ENCODE measurements at regions not wholly inside any gene's neighbourhood (a gene's known extent, or its start where the extent isn't known, plus 50 kb on each side); places are given as distances from the start of the nearest gene placed in this dataset.

- Histone ChIP-seq H4K8ac (ENCODE audit: low read length) (no peak overlapping the region), H3K14ac (ENCODE audit: low read length in 2 of 2) (no peak overlapping the region), H3K27ac (ENCODE audit: low read length, poor library complexity, severe bottlenecking) (no peak overlapping the region), H2BK120ac (ENCODE audit: low read depth, low read length) (no peak overlapping the region), H3K4me2 (ENCODE audit: low read length, poor library complexity, severe bottlenecking) (no peak overlapping the region), H4K91ac (ENCODE audit: low read length) (no peak overlapping the region), H3K27me3 (ENCODE audit: control insufficient read depth in 1 of 2, insufficient read depth in 1 of 2, low read length in 2 of 2) (no peaks in the 10 kb centered on the region), H2BK15ac (ENCODE audit: low read depth, poor library complexity, severe bottlenecking) (no peak overlapping the region), H3K4me3 (ENCODE audit: insufficient read depth in 1 of 2, low read depth in 1 of 2, low read length in 2 of 2) (no peak overlapping the region), H3K36me3 (ENCODE audit: control insufficient read depth in 1 of 2, insufficient read depth in 2 of 2, low read depth in 1 of 2, low read length in 2 of 2) (no peaks in the 10 kb centered on the region), H3K4ac (ENCODE audit: low read depth in 1 of 2, low read length in 2 of 2) (no peak overlapping the region), H3K9me3 (ENCODE audit: control insufficient read depth, low read length) (peaks cover 8% of the 10 kb centered on the region), H3K18ac (ENCODE audit: low read depth in 1 of 2, low read length in 2 of 2) (no peak overlapping the region), H3K79me1 (replicated peaks; ENCODE audit: low read length, poor library complexity, severe bottlenecking) (no peaks in the 10 kb centered on the region), H3K9ac (ENCODE audit: low read length) (no peak overlapping the region), H2AK5ac (ENCODE audit: low read length, severe bottlenecking) (no peak overlapping the region), H3K4me1 (ENCODE audit: control insufficient read depth, insufficient read depth, low read depth, low read length) (no peaks in the 10 kb centered on the region), H2AFZ (ENCODE audit: low read depth, low read length) (no peak overlapping the region), H3K23ac (ENCODE audit: low read length in 2 of 2) (no peak overlapping the region), H2BK5ac (ENCODE audit: low read depth, low read length, poor library complexity, severe bottlenecking) (no peak overlapping the region), H2BK12ac (ENCODE audit: low read length in 2 of 2) (no peak overlapping the region)
- DNase-seq = no peak
- WGBS = 96% methylated on average over 3 of the region's 3 CpGs
Observed at GRCh38 chr3:2029559-2029958, 69.1 kb upstream of the CNTN4 start.

GRCh38 chr3:2036076-2036475 is 62.6 kb upstream of the CNTN4 start:
- no peak overlapping the region for H4K91ac ChIP-seq (ENCODE audit: low read length)
- H3K79me1 ChIP-seq (replicated peaks; ENCODE audit: low read length, poor library complexity, severe bottlenecking) = no peaks in the 10 kb centered on the region
- no peak overlapping the region for H3K27ac ChIP-seq (ENCODE audit: low read length, poor library complexity, severe bottlenecking)
- no peak overlapping the region for H3K4me2 ChIP-seq (ENCODE audit: low read length, poor library complexity, severe bottlenecking)
- H2BK12ac ChIP-seq (ENCODE audit: low read length in 2 of 2) = no peak overlapping the region
- no peak overlapping the region for H3K4me3 ChIP-seq (ENCODE audit: insufficient read depth in 1 of 2, low read depth in 1 of 2, low read length in 2 of 2)
- H3K18ac ChIP-seq (ENCODE audit: low read depth in 1 of 2, low read length in 2 of 2) = peak overlapping the region in 1 of 2 experiments; percentile 21
- H3K4me1 ChIP-seq (ENCODE audit: control insufficient read depth, insufficient read depth, low read depth, low read length) = no peaks in the 10 kb centered on the region
- no peak overlapping the region for H2BK15ac ChIP-seq (ENCODE audit: low read depth, poor library complexity, severe bottlenecking)
- H3K23ac ChIP-seq (ENCODE audit: low read length in 2 of 2) = no peak overlapping the region
- no peaks in the 10 kb centered on the region for H3K36me3 ChIP-seq (ENCODE audit: control insufficient read depth in 1 of 2, insufficient read depth in 2 of 2, low read depth in 1 of 2, low read length in 2 of 2)
- H2AK5ac ChIP-seq (ENCODE audit: low read length, severe bottlenecking) = no peak overlapping the region
- no peak overlapping the region for H4K8ac ChIP-seq (ENCODE audit: low read length)
- no peak overlapping the region for H2AFZ ChIP-seq (ENCODE audit: low read depth, low read length)
- H3K9me3 ChIP-seq (ENCODE audit: control insufficient read depth, low read length) = peaks cover 4% of the 10 kb centered on the region
- no peak overlapping the region for H2BK5ac ChIP-seq (ENCODE audit: low read depth, low read length, poor library complexity, severe bottlenecking)
- no peak overlapping the region for H3K14ac ChIP-seq (ENCODE audit: low read length in 2 of 2)
- no peaks in the 10 kb centered on the region for H3K27me3 ChIP-seq (ENCODE audit: control insufficient read depth in 1 of 2, insufficient read depth in 1 of 2, low read length in 2 of 2)
- no peak overlapping the region for H3K4ac ChIP-seq (ENCODE audit: low read depth in 1 of 2, low read length in 2 of 2)
- no peak overlapping the region for H3K9ac ChIP-seq (ENCODE audit: low read length)
- WGBS = 94% methylated on average over 3 of the region's 4 CpGs
- no peak overlapping the region for H2BK120ac ChIP-seq (ENCODE audit: low read depth, low read length)
- DNase-seq = no peak

GRCh38 chr3:2041931-2042330 is 56.7 kb upstream of the CNTN4 start:
- 94% methylated on average over 3 of the region's 3 CpGs for WGBS
- Histone ChIP-seq H3K4me3 (ENCODE audit: insufficient read depth in 1 of 2, low read depth in 1 of 2, low read length in 2 of 2) (no peak overlapping the region), H3K36me3 (ENCODE audit: control insufficient read depth in 1 of 2, insufficient read depth in 2 of 2, low read depth in 1 of 2, low read length in 2 of 2) (no peaks in the 10 kb centered on the region)

More at GRCh38 chr3:2041931-2042330, 56.7 kb upstream of the CNTN4 start:
- no peak overlapping the region for H2BK12ac ChIP-seq (ENCODE audit: low read length in 2 of 2)
- no peak overlapping the region for H3K4ac ChIP-seq (ENCODE audit: low read depth in 1 of 2, low read length in 2 of 2)
- no peaks in the 10 kb centered on the region for H3K79me1 ChIP-seq (replicated peaks; ENCODE audit: low read length, poor library complexity, severe bottlenecking)
- H3K9ac ChIP-seq (ENCODE audit: low read length) = no peak overlapping the region
- no peak overlapping the region for H3K14ac ChIP-seq (ENCODE audit: low read length in 2 of 2)
- no peak overlapping the region for H2AFZ ChIP-seq (ENCODE audit: low read depth, low read length)
- H4K8ac ChIP-seq (ENCODE audit: low read length) = no peak overlapping the region
- no peaks in the 10 kb centered on the region for H3K4me1 ChIP-seq (ENCODE audit: control insufficient read depth, insufficient read depth, low read depth, low read length)
- no peak overlapping the region for H3K27ac ChIP-seq (ENCODE audit: low read length, poor library complexity, severe bottlenecking)
- no peak overlapping the region for H2BK5ac ChIP-seq (ENCODE audit: low read depth, low read length, poor library complexity, severe bottlenecking)
- no peak overlapping the region for H3K18ac ChIP-seq (ENCODE audit: low read depth in 1 of 2, low read length in 2 of 2)
- H3K9me3 ChIP-seq (ENCODE audit: control insufficient read depth, low read length) = peaks cover 3% of the 10 kb centered on the region
- H4K91ac ChIP-seq (ENCODE audit: low read length) = no peak overlapping the region
- no peak overlapping the region for H2BK120ac ChIP-seq (ENCODE audit: low read depth, low read length)
- H2BK15ac ChIP-seq (ENCODE audit: low read depth, poor library complexity, severe bottlenecking) = no peak overlapping the region
- DNase-seq = no peak
- no peaks in the 10 kb centered on the region for H3K27me3 ChIP-seq (ENCODE audit: control insufficient read depth in 1 of 2, insufficient read depth in 1 of 2, low read length in 2 of 2)
- no peak overlapping the region for H2AK5ac ChIP-seq (ENCODE audit: low read length, severe bottlenecking)
- H3K4me2 ChIP-seq (ENCODE audit: low read length, poor library complexity, severe bottlenecking) = no peak overlapping the region
- no peak overlapping the region for H3K23ac ChIP-seq (ENCODE audit: low read length in 2 of 2)
